ENCODE measurements at regions not wholly inside any gene's neighbourhood (a gene's known extent, or its start where the extent isn't known, plus 50 kb on each side); places are given as distances from the start of the nearest gene placed in this dataset.

GRCh38 chr3:56864918-56865524, 63.3 kb upstream of the ARHGEF3 start:
- TF ChIP-seq CTCF (IDR thresholded peaks at IDR 0.05; ENCODE audit: low read depth, low read length): no peak
- TF ChIP-seq EZH2phosphoT487 (IDR thresholded peaks at IDR 0.05; ENCODE audit: low read depth): no peak
